GM12878 (cell line): ENCODE measurements at regions not wholly inside any gene's neighbourhood (a gene's known extent, or its start where the extent isn't known, plus 50 kb on each side); places are given as distances from the start of the nearest gene placed in this dataset.

Experiments
- ATAC-seq: fragments of 200-7000 bp; cut with Tn5 transposase; 3 replicates; pipeline ENCODE4 v1.9.1; 2020; ENCODE audit warnings: mild to moderate bottlenecking, moderate library complexity
- BruUV-seq: library from RNA; stranded (reverse); fragments of 400-500 nt; replicated peaks from 2 replicates; lab custom pipeline; 2021; lab: Mats Ljungman, UMichigan
- CTCF ChIA-PET: fragments of 300-600 bp; sonication (Branson Sonifier 250); formaldehyde crosslinking; extraction: SDS; loops from one replicate; lab custom pipeline; 2021; ENCODE audit warnings: inconsistent platforms; lab: Yijun Ruan, JAX
- POLR2A ChIA-PET: fragments of 350-600 bp; formaldehyde crosslinking; extraction: SDS; loops from one replicate; lab custom pipeline; 2021; ENCODE audit warnings: inconsistent platforms; lab: Charles Lee
- RAD21 ChIA-PET: fragments of 300-600 bp; sonication (Branson Sonifier 250); formaldehyde crosslinking; loops from one replicate; lab custom pipeline; 2023; ENCODE audit warnings: antibody characterized with exemption; ENCODE audit not compliant: unreplicated experiment; lab: Charles Lee
- SMC1A ChIA-PET: fragments of 300-600 bp; sonication (Branson Sonifier 250); formaldehyde crosslinking; loops from one replicate; lab custom pipeline; 2023; ENCODE audit not compliant: unreplicated experiment, uncharacterized antibody; lab: Charles Lee
- DNase-seq: peaks from one replicate; pipeline ENCODE4 v3.0.0-alpha.2; 2011; ENCODE audit warnings: low read depth, low spot score
- FAIRE-seq: peaks from 3 replicates; lab custom pipeline; 2011; peaks lifted over from hg19 to GRCh38; lab: Jason Lieb, UNC
- H2AFZ ChIP-seq: 2 replicates; pipeline ENCODE4 v1.6.0; 2011; ENCODE audit warnings: low read depth, low read length, control low read depth; ENCODE audit not compliant: control insufficient read depth
- H3K27ac ChIP-seq: 2 replicates; pipeline ENCODE4 v1.5.1; 2011; ENCODE audit warnings: control low read depth; ENCODE audit not compliant: control insufficient read depth, insufficient read depth
- H3K27me3 ChIP-seq, 2 experiments: replicated peaks in 1 of 2; 2 replicates each; pipeline versions ENCODE4 v1.6.0 to v1.6.1; 2011; ENCODE audit warnings: low read length in 1 of 2; ENCODE audit not compliant: control insufficient read depth in 2 of 2, insufficient read depth in 2 of 2
- H3K36me3 ChIP-seq, 2 experiments: 2 replicates each; pipeline ENCODE4 v1.5.1; 2011; ENCODE audit warnings: low read length in 1 of 2; ENCODE audit not compliant: control insufficient read depth in 2 of 2, insufficient read depth in 2 of 2
- H3K4me1 ChIP-seq: 2 replicates; pipeline ENCODE4 v1.6.1; 2011; ENCODE audit warnings: mild to moderate bottlenecking, low read length, moderate library complexity, mixed read lengths; ENCODE audit not compliant: control insufficient read depth, insufficient read depth
- H3K4me2 ChIP-seq: 2 replicates; pipeline ENCODE4 v1.6.0; 2011; ENCODE audit warnings: control low read depth; ENCODE audit not compliant: control insufficient read depth, insufficient read depth
- H3K4me3 ChIP-seq: fragments of 200-600 bp; sonication (generic); 2 replicates; pipeline ENCODE4 v1.5.1; 2016
- H3K79me2 ChIP-seq: 2 replicates; pipeline ENCODE4 v1.6.0; 2011; ENCODE audit warnings: low read length; ENCODE audit not compliant: control insufficient read depth, insufficient read depth
- H3K9ac ChIP-seq: 2 replicates; pipeline ENCODE4 v1.8.0; 2011; ENCODE audit warnings: low read length, control low read depth, mixed read lengths; ENCODE audit not compliant: control insufficient read depth, insufficient read depth
- H3K9me3 ChIP-seq: replicated peaks from 3 replicates; pipeline ENCODE4 v1.5.1; 2011; ENCODE audit warnings: mild to moderate bottlenecking, low read length; ENCODE audit not compliant: control insufficient read depth, insufficient read depth
- H4K20me1 ChIP-seq: 2 replicates; pipeline ENCODE4 v1.6.0; 2011; ENCODE audit not compliant: control insufficient read depth, insufficient read depth
- BACH1 ChIP-seq: fragments of 450-650 bp; IDR thresholded peaks from 2 replicates; pipeline ENCODE4 v1.6.1; 2017; ENCODE audit warnings: mild to moderate bottlenecking, borderline replicate concordance
- BRCA1 ChIP-seq: IDR thresholded peaks from 2 replicates; pipeline ENCODE4 v1.6.1; 2011; ENCODE audit warnings: low read depth, low read length, improper control_type of control experiment
- CBX3 ChIP-seq: fragments of 200-600 bp; sonication (generic); IDR thresholded peaks from 2 replicates; pipeline ENCODE4 v1.6.1; 2016; ENCODE audit warnings: low read depth, borderline replicate concordance
- GATAD2B ChIP-seq: fragments of 450-650 bp; conservative IDR thresholded peaks from 2 replicates; pipeline ENCODE4 v1.6.1; 2017; ENCODE audit warnings: low read depth, mild to moderate bottlenecking, moderate library complexity
- MYB ChIP-seq: fragments of 150-350 bp; IDR thresholded peaks from 2 replicates; pipeline ENCODE4 v1.6.1; 2014; ENCODE audit warnings: mild to moderate bottlenecking, low read depth, low read length, borderline replicate concordance
- NR2C1 ChIP-seq: fragments of 450-650 bp; IDR thresholded peaks from 2 replicates; pipeline ENCODE4 v1.6.1; 2017; ENCODE audit warnings: antibody characterized with exemption, mild to moderate bottlenecking, moderate library complexity
- RBBP5 ChIP-seq: fragments of 200-600 bp; sonication (generic); conservative IDR thresholded peaks from 2 replicates; pipeline ENCODE4 v1.6.1; 2016
- WGBS: methylation state at CpG from one replicate; pipeline ENCODE4 v1.1.6; 2016; ENCODE audit warnings: low lambda C conversion rate; ENCODE audit not compliant: insufficient replicate concordance, insufficient coverage; ENCODE audit errors: missing lambda C conversion rate; 5-methylcytosine and 5-hydroxymethylcytosine counted together
- in situ Hi-C: fragments of 300-500 bp; cut with MboI; formaldehyde crosslinking; loops from 9 replicates; pipeline ENCODE4 v1.14.3; 2018; ENCODE audit warnings: mixed read lengths
- intact Hi-C: fragments of 100-400 bp; cut with micrococcal nuclease; formaldehyde crosslinking; loops from one replicate; pipeline ENCODE4 v1.14.2; 2022; ENCODE audit not compliant: unreplicated experiment
- TF ChIP-seq, protein P1 (sequence below): IDR thresholded peaks from 2 replicates; pipeline ENCODE4 v1.6.1; 2011; ENCODE audit warnings: low read depth, mild to moderate bottlenecking, low read length, moderate library complexity, borderline replicate concordance; ENCODE audit errors: extremely low read depth
- TF ChIP-seq, protein P2 (sequence below): IDR thresholded peaks from 2 replicates; pipeline ENCODE4 v1.6.1; 2012; ENCODE audit warnings: mild to moderate bottlenecking, low read depth, low read length
- TF ChIP-seq, protein P3 (sequence below): fragments of 450-650 bp; IDR thresholded peaks from 2 replicates; pipeline ENCODE4 v1.6.1; 2014; ENCODE audit warnings: mild to moderate bottlenecking

DNA sequence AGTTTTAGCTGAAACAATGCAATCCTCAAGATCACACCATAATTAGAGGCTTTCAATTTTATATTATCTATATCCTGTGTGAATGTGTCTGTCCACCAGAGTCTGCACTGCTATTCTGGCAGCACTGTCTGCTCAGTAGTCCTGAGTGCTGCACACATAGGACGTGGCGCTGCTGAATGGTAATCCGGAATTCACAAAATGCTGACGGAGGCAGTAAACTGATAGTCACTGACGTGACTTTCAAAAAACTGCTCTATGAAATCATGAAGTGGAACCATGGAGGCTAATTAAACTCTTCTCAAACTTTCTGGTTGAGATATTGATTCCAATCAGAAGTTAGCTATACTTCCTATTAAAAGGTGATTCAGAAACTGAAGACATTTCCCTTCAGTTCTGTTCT is 190.8 kb upstream of the NOX3 start:
- DNase-seq (no peak), FAIRE-seq (no peak), ATAC-seq (no peak)
- in situ Hi-C loops, result no loop called here
- Histone ChIP-seq H3K36me3 (no peaks in the 10 kb centered on the region), H3K27ac (no peak overlapping the region), H3K4me1 (no peaks in the 10 kb centered on the region), H3K9me3 (no peaks in the 10 kb centered on the region), H3K79me2 (no peaks in the 10 kb centered on the region), H3K4me2 (no peak overlapping the region), H2AFZ (no peak overlapping the region), H3K9ac (no peak overlapping the region), H3K4me3 (no peak overlapping the region), H4K20me1 (no peaks in the 10 kb centered on the region), H3K27me3 (no peaks in the 10 kb centered on the region)
- ChIA-PET CTCF (no interaction called here), RAD21 (no interaction called here), POLR2A (no interaction called here), SMC1A (no interaction called here)
- intact Hi-C loops, result no loop called here
- TF ChIP-seq BRCA1 (no peak), BACH1 (no peak), RBBP5 (no peak), CBX3 (no peak), MYB (no peak), NR2C1 (no peak), GATAD2B (no peak)
- TF ChIP-seq, protein P1, sequence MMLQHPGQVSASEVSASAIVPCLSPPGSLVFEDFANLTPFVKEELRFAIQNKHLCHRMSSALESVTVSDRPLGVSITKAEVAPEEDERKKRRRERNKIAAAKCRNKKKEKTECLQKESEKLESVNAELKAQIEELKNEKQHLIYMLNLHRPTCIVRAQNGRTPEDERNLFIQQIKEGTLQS, result no peak
- TF ChIP-seq, protein P2, sequence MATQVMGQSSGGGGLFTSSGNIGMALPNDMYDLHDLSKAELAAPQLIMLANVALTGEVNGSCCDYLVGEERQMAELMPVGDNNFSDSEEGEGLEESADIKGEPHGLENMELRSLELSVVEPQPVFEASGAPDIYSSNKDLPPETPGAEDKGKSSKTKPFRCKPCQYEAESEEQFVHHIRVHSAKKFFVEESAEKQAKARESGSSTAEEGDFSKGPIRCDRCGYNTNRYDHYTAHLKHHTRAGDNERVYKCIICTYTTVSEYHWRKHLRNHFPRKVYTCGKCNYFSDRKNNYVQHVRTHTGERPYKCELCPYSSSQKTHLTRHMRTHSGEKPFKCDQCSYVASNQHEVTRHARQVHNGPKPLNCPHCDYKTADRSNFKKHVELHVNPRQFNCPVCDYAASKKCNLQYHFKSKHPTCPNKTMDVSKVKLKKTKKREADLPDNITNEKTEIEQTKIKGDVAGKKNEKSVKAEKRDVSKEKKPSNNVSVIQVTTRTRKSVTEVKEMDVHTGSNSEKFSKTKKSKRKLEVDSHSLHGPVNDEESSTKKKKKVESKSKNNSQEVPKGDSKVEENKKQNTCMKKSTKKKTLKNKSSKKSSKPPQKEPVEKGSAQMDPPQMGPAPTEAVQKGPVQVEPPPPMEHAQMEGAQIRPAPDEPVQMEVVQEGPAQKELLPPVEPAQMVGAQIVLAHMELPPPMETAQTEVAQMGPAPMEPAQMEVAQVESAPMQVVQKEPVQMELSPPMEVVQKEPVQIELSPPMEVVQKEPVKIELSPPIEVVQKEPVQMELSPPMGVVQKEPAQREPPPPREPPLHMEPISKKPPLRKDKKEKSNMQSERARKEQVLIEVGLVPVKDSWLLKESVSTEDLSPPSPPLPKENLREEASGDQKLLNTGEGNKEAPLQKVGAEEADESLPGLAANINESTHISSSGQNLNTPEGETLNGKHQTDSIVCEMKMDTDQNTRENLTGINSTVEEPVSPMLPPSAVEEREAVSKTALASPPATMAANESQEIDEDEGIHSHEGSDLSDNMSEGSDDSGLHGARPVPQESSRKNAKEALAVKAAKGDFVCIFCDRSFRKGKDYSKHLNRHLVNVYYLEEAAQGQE, result no peak
- TF ChIP-seq, protein P3, sequence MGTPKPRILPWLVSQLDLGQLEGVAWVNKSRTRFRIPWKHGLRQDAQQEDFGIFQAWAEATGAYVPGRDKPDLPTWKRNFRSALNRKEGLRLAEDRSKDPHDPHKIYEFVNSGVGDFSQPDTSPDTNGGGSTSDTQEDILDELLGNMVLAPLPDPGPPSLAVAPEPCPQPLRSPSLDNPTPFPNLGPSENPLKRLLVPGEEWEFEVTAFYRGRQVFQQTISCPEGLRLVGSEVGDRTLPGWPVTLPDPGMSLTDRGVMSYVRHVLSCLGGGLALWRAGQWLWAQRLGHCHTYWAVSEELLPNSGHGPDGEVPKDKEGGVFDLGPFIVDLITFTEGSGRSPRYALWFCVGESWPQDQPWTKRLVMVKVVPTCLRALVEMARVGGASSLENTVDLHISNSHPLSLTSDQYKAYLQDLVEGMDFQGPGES, result no peak
- no TSS peak for BruUV-seq
- 50% methylated on average over 5 of the region's 5 CpGs for WGBS
